ENCODE measurements at regions not wholly inside any gene's neighbourhood (a gene's known extent, or its start where the extent isn't known, plus 50 kb on each side); places are given as distances from the start of the nearest gene placed in this dataset.

DNA sequence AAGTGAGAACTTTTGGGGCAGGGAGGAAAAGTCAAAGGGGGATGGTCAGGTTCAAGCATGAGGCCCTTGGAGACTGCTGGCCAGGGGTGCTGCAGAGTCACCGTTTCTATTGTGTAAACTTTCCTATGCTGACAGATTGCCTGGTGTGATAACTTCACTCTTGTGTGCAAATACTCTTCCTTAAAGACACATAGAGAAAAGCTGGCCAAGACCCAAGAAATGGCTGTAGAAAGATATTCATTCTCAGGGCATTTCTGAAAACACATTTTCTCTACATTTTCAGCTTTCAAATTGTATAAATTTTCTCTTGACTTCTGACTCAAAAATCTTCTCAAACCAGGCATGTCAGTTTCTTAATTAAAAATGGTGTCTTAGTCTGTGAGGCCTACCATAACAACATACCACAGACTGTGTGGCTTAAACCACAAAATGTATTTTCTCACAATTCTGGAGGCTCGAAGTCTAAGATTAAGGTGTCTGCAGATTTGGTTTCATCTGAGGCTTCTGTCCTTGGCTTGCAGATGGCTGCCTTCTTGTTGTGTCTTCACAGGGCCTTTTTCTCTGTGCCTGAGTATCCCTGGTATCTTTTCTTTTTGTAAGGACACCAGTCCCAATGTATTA is 304.5 kb downstream of the KCNRG start:
- DNase-seq (ENCODE audit: low spot score), result no peak

DNA sequence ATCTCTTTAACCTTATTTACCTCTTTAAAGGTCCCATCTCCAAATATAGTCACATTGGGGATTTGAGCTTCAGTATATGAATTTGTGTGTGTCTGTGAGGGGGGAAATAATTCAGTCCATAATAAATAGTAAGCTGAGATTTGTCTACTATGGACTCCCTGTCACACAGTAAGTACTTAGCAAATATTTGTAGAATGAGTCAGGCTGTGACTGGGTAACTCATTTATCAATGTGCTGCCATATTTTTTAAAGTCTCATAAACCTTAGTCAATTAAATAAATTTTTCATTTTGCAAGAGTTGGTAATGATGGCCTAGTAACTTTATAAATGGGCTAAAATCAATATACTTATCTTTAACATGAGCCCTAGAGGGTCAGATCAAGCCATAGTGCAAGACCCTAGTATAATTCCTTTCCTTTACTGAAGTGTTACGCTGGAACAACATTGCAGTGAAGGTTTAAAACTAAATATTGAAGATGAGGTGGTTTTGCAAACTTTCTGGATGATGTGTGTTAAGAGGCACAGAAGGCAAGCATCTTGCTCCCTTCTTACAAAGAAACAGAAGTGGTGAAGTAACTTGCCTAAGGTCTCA is 305.1 kb downstream of the KCNRG start:
- no peak for DNase-seq (ENCODE audit: low spot score)

DNA sequence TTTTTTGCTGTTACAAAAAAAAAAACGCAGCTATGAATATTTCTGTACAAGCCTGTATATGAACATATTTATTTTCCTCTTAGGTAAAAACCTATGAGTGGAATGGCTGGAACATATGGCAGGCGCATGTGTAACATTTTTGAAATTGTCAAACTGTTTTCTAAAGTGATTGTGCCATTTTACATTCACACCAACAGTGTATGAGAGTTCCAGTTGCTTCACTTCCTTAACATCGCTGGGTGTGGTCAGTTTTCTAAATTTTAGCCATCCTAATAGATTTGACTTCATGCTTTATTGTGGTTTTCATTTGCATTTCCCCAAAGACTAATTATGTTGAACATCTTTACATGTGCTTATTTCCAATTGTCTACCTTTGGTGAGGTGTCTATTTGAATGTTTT is 306.8 kb downstream of the KCNRG start:
- no peak for DNase-seq (ENCODE audit: low spot score)

DNA sequence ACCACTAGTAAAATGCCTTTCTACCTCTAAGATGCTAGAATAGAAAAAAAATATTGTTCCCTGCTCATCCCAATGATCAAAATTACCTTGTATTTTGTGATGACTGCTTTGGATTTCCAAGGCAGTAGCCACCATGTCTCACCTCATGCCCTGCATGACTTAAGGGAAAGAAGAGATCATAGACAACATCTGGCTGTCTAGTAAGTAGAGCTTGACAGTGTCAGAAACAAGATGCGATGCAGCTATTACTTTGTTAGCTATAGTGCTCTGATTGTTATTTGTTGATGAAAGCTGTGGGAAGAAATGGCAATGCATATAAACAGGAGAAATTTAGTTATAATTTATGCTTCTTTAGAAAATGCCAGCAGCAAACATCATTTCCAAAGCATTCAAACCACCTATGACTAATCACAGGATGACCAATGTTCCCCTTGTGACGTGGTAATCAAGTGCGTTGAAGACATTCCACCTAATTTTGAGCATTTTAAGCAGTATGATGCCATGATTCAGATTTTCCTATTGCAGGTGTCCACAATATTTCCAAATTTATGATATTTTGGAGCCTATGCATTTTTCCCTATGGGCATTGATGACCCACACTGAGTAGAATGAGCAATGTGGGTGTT is 308.3 kb downstream of the KCNRG start:
- no peak for DNase-seq (ENCODE audit: low spot score)

DNA sequence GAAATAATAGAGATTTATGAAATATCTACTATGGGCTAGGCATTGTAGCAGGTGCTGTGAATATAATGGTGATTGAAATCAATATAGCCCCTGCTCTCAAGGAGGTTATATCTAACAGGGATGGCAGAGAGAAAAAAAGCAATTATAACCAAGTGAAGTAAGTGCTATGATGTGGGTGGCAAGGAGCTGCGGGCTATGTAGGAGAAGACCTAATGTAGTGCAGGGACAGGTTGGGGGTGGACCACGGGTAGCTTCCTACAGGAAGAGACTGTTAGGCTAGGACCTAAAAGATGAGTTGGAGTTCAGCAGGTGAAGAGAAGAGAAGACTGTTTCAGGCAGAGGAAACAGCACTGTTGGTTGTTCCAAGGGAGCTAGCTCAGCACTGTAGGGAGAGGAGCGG is 311.0 kb downstream of the KCNRG start:
- no peak for DNase-seq (ENCODE audit: low spot score)

DNA sequence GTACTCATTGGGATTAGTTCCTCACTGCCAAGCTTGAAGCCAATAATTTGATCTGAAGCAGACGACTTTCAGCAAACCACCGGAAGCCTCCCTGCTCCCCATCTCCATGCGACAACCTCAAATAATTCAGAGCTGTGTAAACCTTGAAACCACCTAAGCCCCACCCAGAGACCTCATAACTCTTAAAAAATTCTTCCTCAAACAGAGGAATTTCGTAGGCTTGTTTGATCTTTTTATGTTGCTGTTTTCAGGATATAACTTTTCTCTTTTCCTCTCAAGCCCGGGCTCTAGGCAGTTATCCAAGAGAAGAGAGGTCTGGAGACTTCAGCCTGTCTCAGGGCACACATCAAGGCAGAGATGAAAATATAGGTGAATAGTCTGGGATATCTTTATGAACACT is 311.6 kb downstream of the KCNRG start:
- no peak for DNase-seq (ENCODE audit: low spot score)

DNA sequence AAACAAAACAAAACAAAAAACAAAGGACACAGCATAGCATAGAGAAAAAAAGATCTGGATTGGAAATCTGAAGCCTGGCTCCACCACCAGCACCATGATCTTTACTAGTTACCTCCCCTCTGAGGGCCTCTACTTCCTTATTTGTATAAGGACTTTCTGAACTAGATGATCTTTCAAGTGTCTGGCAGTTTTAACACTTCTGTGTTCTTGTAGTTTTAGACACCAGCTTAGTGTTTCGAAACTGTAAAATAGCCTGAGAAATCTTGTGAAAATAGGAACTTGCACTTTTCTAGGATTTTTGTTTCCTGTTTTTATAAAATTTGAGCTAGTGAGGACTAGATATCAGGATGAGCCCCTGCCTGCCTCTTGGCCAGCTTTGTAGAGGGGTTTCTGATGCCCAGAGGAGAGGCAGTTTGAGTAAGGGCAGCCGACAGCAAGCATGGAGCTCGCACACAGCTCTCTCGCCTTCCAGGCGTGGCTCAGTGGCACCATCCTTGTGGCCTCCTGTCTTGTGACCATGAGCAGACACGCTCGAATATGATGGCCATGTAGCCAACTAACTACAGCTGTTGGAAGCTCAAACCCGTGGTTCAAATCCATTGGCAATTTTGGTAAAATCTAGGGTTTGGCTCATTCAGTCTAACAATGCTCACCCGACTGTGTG is 319.0 kb downstream of the KCNRG start:
- DNase-seq (ENCODE audit: low spot score), result no peak

DNA sequence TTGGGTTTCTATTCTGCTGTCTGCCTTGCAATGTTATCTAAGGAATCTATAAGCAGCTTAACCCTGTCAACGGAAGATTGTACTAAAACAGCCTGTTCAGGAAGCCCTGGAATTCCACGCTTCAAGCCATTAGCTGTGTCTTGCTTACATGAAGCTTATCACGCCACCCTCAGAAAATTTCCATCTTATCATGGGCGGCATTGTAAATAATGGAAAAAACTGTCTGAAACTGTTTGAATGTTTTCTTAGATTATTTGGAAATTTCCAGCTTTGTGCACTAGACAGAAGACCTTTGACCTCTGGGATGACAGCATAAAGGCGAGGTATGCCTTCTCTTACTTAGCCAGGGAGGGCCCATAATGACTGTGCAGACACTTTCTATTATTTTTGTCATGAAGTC is 319.7 kb downstream of the KCNRG start:
- DNase-seq (ENCODE audit: low spot score), result no peak

DNA sequence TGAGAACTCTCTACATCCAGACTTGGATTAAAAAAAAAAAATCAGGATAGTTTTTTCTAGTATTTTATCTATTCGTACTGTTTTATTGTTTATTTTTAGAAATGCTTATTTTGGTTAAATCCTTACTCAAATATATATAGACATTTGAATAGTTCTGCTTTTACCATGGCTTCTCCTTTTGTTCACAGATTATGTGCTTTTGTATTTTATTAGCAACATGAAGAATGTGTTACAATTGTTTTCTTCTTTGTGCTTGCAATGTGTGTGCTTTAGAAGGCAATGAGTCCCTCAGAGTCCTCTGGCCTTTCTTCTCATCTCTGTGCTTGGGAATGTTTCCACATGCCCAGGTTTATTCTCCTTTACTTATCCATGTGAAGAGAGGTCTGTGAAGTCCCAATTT is 324.0 kb downstream of the KCNRG start:
- DNase-seq (ENCODE audit: low spot score), result no peak

DNA sequence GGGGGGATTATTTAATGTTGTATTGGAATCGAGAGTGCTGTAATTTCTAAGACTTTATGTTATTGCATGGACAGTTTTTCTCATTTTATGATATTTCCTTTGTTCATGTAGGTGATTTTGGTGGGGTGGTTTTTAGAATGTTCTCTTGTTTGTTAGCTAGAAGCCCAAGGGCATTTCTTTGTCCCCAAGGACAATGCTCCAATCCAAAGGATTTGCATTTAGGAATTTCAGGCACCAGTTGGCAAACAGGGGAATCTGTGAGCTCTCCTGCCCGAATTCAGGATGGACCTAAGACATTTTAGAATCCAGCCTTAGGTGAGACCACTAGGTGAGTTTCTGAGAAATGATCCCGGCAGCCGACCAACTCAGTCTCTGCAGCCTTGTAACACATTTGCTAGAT is 324.9 kb downstream of the KCNRG start:
- DNase-seq (ENCODE audit: low spot score), result no peak

DNA sequence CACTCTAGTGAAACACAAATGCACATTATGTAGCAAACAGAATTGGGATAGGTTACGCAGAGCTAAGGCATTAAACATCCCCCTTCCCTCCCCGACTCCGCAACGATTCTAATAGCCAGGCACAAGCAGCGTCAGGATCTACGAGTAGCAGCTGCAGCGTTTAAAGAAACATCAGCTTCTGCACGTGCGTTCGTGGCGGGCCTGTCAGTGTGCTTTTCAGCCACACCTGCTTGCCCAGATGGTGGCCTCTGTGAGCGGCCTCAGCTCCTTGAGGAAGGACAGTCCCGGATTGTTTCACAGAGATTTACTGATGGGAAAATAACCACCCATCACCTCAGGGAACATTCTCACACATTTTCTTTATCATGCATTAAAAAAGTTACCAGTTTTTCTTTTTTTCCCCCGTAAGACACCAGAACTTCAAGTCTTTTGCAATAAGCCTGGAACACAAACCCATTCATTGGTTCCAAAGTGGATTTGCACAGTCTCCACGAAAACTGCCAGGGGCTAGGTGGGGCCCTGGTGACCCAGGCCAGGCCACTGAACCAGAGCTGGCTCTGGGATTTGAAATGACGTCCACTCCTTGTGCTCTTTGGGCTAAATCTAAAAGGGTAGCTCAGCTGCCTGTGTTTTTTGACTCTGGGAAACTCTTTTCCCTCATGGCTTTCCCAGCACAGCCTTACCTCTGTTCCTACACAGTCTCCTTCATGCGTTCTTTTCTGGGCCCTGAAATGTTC is 325.5 kb downstream of the KCNRG start:
- DNase-seq (ENCODE audit: low spot score), result no peak

DNA sequence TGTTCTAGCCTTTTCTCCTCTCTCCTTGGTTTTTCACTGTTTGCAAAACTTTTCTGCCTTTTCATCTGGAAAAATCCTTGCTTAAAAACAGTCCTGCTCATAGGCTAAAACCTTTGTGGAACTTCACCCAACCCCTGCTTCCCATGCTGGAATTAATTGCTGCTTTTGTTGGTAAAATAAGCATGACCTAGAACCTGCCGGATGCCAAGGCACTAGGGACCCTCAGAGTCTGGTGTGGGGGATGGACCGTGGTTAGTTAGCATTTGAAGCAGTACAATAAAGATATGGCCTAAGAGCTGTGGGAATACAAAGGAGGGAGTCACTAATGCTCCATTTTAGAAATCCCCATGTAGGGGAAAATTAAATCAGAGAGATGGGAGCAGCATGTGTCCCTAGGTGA is 326.3 kb downstream of the KCNRG start:
- DNase-seq (ENCODE audit: low spot score), result no peak

DNA sequence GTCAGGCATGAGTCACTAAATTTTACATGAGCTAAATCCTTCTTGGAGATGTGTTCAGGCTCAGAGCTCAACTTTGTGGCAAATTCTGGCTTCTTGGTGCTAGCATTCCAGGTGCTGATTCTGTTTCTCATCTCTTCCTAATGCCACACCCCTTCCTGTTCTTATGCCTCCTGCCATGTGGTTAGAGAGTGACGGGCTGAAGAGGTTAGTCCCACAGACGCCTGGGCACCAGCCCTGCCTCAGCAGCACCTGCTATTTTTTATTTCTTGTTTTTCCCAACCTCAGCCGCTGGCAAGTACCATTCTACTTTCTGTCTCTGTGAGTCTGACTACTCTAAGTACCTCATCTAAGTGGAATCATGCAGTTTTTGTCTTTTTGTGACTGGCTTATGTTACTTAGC is 329.5 kb downstream of the KCNRG start:
- DNase-seq (ENCODE audit: low spot score), result no peak

DNA sequence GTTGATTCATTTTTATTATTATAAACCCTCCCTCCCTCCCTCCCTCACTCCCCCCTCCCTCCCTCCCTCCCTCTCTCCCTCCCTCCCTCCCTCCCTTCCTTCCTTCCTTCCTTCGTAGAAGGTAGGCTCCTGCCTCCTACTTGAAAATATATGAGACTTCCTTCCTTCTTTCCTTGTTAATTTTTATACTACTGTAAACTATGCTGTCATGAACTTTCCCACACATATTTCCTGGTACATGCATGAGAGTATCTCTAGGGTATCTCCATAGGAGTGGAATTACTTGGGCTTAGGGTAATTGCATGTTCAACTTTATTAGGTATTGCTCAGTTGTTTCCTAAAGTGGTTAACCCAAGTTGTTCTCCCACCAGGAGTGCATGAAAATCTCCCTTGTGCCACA is 330.6 kb downstream of the KCNRG start:
- DNase-seq (ENCODE audit: low spot score), result no peak

DNA sequence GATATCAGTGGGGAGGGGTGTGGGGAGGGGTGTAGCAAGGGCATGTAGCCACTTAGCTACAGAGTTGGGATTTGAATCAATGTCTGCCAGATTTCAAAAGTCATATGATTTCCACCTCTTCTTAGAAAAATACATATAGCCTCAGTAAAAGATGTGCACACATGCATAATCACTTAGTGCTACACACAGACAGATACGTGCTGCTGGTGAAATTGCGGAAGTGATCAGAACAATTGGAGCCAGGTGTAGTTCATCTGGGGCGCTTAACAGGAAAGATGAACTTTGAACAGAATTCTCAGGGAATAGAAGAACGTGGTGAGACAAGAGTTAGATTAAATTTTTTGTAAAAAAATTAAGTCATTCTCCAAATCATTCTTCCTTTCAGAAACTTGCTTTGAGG is 333.1 kb downstream of the KCNRG start:
- DNase-seq (ENCODE audit: low spot score), result no peak

DNA sequence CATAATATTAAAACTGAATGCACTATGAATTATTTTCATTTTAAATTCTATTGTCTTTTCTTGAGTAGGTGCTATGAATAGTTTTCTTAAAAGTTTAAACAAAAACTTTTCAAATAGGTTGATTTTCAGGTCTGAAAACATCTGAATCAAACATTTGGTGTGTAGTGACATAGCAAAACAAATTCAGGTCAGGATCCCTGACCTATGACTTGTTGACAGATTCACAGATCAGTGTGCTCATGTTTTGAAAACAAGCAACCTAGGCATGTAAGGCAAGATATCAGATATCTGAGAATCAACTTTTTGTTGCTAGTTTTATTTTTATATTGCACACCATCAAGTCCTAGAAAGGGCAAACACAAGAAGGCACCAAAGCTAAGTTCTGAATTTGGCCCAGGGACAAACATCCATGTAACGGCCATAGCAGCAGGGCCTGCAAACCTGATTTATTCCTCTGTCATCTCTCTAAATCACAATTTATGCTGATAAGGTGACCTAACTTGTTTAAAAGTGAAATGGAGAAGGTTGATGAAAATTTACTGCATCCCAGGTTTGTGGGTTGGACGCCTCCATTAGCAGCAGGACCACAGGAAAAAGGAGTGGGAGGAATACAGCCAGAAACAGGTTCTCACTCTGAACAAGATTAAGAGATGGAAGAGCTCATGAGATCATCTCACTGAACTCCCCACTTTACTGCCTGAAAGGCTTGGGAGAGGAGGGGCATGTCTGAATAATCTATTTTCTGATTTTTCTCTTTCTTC is 337.7 kb downstream of the KCNRG start:
- DNase-seq (ENCODE audit: low spot score), result no peak

DNA sequence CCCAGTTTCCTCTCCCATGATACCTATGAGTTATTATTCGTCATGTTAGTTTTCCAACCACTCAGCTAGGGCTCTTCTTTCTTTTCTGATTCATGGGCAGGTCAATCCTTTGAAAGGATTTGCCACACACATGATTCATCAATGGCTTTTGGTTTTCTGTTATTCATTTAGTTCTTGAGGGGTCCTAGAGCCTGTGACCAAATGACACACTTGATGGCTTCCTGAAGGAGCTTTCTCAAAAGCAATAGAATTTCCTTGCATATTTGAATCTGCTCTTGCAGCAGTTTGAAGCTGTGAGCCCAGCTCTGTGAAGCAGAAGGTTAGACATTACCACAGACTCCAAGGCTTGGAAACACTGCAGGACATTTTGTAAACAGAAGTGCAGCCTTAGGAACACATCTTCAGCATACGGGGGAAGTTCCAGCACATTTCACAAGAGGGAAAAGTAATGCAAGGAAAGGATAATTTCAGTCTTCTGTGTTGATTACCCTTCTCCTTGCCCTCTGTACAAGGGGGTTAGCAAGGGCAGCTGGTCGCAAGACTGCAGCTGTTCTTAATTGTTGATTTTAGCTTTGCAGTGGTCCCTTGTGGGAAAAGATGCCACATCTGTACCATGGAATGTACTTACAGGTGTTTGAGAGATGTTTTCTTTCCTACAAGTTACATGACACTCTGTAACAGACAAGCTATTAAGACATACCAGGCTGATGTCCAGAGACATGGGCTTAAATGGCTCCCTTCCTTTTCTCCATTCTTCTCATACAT is 338.6 kb downstream of the KCNRG start:
- DNase-seq (ENCODE audit: low spot score), result no peak

DNA sequence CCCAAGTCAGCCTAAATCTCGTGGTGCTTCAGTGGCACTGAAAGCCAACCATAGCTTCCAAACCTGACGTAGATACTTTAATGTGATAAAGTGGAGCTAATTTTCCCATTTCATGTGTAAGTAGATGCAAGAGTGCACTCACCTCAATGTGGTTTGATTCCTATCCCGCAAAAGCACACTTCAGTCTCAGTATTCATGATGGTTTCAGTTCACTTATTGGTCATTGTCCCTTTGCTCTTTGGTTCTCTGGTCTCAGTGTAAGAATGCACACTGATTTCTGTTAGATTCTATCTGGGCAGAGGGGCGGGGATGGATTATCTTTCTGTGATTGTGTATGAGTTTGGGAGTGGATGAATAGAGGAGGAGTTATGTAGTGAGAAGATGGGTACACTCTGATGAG is 340.6 kb downstream of the KCNRG start:
- DNase-seq (ENCODE audit: low spot score), result no peak

DNA sequence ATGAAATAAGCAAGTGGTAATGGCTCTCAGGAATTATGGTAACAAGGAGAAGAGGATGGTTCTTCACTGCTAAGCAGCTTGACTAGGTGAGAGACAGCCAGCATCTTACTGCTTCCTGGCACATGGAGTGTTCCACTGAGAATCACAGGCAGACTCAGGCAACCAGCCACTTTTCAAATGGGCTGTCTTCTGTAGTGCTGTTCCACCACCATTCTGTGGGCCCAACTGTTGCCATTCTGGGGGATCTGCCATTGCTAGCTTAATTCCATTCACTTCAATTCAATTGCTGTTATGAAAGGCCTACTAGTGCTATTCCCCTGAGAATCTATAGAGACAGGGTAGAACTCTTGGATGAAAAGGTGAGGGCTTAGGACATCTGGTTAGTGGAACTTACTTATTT is 341.9 kb downstream of the KCNRG start:
- DNase-seq (ENCODE audit: low spot score), result no peak

DNA sequence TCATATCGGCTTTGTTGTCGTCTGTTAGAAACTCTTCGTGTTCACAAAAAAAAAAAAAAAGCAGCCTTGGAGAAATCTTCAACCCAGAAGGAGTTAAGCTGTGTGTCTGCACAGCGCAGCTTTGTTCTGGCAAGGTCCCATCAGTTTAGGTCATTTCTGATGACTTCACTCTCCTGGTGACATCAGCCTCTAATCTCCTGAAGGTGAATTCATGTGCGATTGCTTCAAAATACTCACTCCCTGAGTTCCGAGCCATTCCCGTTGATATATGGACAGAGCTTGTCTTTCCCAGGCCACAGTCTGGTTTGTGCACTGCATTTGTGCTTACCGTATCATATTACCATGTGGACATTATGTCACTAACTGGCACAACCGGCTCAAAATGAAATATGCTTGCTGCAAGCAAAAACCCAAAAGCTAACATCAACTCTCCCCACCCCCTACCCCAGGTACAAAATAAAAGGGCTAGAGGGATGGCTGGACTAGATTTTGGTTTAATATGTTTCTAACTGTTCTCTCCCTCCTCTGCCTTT is 342.4 kb downstream of the KCNRG start:
- no peak for DNase-seq (ENCODE audit: low spot score)

Data from germinal center (tissue), 1 donor.